K562 (cell line): ENCODE measurements at regions not wholly inside any gene's neighbourhood (a gene's known extent, or its start where the extent isn't known, plus 50 kb on each side); places are given as distances from the start of the nearest gene placed in this dataset.

Experiments used
- EP400 ChIP-seq: fragments of 450-650 bp; IDR thresholded peaks from 2 replicates; pipeline ENCODE4 v1.6.1; 2017; ENCODE audit warnings: antibody characterized with exemption, mild to moderate bottlenecking, moderate library complexity
- NBN ChIP-seq: fragments of 450-650 bp; IDR thresholded peaks from 2 replicates; pipeline ENCODE4 v1.6.1; 2016; ENCODE audit warnings: low read depth, mild to moderate bottlenecking
- TF ChIP-seq, protein P1 (sequence below), 2 experiments: fragments of 450-650 bp in 1 of 2; IDR thresholded peaks; 2 replicates each; pipeline ENCODE4 v1.6.1; 2011 to 2017; ENCODE audit warnings: low read depth in 2 of 2, antibody characterized with exemption in 1 of 2, borderline replicate concordance in 1 of 2, low read length in 1 of 2, mild to moderate bottlenecking in 1 of 2, mixed read lengths in 1 of 2; ENCODE audit not compliant: control insufficient read depth in 1 of 2
- TF ChIP-seq, protein P2 (sequence below), 2 experiments: IDR thresholded peaks; 2 replicates each; pipeline ENCODE4 v1.6.1; 2011; ENCODE audit warnings: borderline replicate concordance in 1 of 2, control low read depth in 1 of 2, low read depth in 1 of 2, low read length in 1 of 2, mild to moderate bottlenecking in 1 of 2, mixed read lengths in 1 of 2, moderate library complexity in 1 of 2; ENCODE audit not compliant: insufficient read depth in 1 of 2, insufficient read length in 1 of 2, poor library complexity in 1 of 2, severe bottlenecking in 1 of 2; ENCODE audit errors: extremely low read depth in 1 of 2
- TF ChIP-seq, protein P3 (sequence below): fragments of 450-650 bp; IDR thresholded peaks from 2 replicates; pipeline ENCODE4 v1.6.1; 2016; ENCODE audit warnings: mild to moderate bottlenecking, moderate library complexity

DNA sequence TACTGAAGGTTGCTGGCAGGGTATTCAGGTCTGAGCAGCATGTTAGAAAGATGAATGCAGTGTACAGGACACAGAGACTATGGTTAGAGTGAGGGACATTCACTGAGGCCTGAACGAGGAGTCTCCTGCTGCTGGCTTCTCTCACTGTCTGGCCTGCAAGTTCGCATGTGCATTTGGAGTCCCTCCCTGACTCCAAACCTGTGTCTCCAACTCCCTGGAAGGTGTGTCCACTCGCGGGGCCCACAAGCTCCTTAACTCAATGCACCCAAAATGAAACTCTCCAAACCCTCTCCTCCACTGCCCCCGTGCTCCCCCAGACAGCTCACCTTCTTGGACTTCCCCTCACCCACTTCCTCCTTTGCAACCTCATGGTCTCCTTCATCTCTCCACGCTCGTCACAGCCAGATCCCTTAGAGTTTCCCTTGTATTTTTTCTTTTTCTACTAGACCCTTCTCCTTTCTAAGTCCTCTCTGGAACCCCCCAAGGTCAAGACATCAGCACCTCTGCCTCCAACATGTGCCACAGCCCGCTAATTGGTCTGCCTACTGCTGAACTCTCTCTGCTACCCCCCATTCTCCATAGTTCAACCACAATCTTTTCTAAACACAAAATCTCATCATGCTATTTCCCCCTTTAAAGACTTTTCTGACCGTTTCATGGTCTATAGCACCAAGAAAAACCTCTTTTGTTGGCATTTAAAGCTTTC lies 58.3 kb downstream of the HES1 start (continued):
- TF ChIP-seq, protein P1, sequence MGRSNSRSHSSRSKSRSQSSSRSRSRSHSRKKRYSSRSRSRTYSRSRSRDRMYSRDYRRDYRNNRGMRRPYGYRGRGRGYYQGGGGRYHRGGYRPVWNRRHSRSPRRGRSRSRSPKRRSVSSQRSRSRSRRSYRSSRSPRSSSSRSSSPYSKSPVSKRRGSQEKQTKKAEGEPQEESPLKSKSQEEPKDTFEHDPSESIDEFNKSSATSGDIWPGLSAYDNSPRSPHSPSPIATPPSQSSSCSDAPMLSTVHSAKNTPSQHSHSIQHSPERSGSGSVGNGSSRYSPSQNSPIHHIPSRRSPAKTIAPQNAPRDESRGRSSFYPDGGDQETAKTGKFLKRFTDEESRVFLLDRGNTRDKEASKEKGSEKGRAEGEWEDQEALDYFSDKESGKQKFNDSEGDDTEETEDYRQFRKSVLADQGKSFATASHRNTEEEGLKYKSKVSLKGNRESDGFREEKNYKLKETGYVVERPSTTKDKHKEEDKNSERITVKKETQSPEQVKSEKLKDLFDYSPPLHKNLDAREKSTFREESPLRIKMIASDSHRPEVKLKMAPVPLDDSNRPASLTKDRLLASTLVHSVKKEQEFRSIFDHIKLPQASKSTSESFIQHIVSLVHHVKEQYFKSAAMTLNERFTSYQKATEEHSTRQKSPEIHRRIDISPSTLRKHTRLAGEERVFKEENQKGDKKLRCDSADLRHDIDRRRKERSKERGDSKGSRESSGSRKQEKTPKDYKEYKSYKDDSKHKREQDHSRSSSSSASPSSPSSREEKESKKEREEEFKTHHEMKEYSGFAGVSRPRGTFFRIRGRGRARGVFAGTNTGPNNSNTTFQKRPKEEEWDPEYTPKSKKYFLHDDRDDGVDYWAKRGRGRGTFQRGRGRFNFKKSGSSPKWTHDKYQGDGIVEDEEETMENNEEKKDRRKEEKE (IDR thresholded peaks at IDR 0.05; ENCODE audit: borderline replicate concordance in 1 of 2, control insufficient read depth in 1 of 2, low read depth in 2 of 2, low read length in 1 of 2), result no peak
- TF ChIP-seq EP400 (peak; percentile 47; the same call in 1 of the 2 replicates), NBN (0 out of 2 replicates have a peak, but pooled peaks have one; percentile 36)
- TF ChIP-seq, protein P2, sequence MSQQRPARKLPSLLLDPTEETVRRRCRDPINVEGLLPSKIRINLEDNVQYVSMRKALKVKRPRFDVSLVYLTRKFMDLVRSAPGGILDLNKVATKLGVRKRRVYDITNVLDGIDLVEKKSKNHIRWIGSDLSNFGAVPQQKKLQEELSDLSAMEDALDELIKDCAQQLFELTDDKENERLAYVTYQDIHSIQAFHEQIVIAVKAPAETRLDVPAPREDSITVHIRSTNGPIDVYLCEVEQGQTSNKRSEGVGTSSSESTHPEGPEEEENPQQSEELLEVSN (IDR thresholded peaks at IDR 0.05; ENCODE audit: borderline replicate concordance in 1 of 2, extremely low read depth in 1 of 2, insufficient read depth in 1 of 2, insufficient read length in 1 of 2, low read depth in 1 of 2, low read length in 1 of 2, poor library complexity in 1 of 2, severe bottlenecking in 1 of 2), result peak in 1 of 2 experiments; percentile 47
- TF ChIP-seq, protein P3, sequence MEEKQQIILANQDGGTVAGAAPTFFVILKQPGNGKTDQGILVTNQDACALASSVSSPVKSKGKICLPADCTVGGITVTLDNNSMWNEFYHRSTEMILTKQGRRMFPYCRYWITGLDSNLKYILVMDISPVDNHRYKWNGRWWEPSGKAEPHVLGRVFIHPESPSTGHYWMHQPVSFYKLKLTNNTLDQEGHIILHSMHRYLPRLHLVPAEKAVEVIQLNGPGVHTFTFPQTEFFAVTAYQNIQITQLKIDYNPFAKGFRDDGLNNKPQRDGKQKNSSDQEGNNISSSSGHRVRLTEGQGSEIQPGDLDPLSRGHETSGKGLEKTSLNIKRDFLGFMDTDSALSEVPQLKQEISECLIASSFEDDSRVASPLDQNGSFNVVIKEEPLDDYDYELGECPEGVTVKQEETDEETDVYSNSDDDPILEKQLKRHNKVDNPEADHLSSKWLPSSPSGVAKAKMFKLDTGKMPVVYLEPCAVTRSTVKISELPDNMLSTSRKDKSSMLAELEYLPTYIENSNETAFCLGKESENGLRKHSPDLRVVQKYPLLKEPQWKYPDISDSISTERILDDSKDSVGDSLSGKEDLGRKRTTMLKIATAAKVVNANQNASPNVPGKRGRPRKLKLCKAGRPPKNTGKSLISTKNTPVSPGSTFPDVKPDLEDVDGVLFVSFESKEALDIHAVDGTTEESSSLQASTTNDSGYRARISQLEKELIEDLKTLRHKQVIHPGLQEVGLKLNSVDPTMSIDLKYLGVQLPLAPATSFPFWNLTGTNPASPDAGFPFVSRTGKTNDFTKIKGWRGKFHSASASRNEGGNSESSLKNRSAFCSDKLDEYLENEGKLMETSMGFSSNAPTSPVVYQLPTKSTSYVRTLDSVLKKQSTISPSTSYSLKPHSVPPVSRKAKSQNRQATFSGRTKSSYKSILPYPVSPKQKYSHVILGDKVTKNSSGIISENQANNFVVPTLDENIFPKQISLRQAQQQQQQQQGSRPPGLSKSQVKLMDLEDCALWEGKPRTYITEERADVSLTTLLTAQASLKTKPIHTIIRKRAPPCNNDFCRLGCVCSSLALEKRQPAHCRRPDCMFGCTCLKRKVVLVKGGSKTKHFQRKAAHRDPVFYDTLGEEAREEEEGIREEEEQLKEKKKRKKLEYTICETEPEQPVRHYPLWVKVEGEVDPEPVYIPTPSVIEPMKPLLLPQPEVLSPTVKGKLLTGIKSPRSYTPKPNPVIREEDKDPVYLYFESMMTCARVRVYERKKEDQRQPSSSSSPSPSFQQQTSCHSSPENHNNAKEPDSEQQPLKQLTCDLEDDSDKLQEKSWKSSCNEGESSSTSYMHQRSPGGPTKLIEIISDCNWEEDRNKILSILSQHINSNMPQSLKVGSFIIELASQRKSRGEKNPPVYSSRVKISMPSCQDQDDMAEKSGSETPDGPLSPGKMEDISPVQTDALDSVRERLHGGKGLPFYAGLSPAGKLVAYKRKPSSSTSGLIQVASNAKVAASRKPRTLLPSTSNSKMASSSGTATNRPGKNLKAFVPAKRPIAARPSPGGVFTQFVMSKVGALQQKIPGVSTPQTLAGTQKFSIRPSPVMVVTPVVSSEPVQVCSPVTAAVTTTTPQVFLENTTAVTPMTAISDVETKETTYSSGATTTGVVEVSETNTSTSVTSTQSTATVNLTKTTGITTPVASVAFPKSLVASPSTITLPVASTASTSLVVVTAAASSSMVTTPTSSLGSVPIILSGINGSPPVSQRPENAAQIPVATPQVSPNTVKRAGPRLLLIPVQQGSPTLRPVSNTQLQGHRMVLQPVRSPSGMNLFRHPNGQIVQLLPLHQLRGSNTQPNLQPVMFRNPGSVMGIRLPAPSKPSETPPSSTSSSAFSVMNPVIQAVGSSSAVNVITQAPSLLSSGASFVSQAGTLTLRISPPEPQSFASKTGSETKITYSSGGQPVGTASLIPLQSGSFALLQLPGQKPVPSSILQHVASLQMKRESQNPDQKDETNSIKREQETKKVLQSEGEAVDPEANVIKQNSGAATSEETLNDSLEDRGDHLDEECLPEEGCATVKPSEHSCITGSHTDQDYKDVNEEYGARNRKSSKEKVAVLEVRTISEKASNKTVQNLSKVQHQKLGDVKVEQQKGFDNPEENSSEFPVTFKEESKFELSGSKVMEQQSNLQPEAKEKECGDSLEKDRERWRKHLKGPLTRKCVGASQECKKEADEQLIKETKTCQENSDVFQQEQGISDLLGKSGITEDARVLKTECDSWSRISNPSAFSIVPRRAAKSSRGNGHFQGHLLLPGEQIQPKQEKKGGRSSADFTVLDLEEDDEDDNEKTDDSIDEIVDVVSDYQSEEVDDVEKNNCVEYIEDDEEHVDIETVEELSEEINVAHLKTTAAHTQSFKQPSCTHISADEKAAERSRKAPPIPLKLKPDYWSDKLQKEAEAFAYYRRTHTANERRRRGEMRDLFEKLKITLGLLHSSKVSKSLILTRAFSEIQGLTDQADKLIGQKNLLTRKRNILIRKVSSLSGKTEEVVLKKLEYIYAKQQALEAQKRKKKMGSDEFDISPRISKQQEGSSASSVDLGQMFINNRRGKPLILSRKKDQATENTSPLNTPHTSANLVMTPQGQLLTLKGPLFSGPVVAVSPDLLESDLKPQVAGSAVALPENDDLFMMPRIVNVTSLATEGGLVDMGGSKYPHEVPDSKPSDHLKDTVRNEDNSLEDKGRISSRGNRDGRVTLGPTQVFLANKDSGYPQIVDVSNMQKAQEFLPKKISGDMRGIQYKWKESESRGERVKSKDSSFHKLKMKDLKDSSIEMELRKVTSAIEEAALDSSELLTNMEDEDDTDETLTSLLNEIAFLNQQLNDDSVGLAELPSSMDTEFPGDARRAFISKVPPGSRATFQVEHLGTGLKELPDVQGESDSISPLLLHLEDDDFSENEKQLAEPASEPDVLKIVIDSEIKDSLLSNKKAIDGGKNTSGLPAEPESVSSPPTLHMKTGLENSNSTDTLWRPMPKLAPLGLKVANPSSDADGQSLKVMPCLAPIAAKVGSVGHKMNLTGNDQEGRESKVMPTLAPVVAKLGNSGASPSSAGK, result peak; percentile 93
